Nephron progenitor cell (in vitro differentiated cells): ENCODE measurements at regions not wholly inside any gene's neighbourhood (a gene's known extent, or its start where the extent isn't known, plus 50 kb on each side); places are given as distances from the start of the nearest gene placed in this dataset.

Experiments used
- DNase-seq: peaks from one replicate; pipeline ENCODE4 v3.0.0; 2021
- H3K27ac Mint-ChIP-seq: 2 replicates; pipeline ENCODE4 v1.8.0; 2021; ENCODE audit warnings: mild to moderate bottlenecking, moderate library complexity, mixed read lengths
- H3K27me3 Mint-ChIP-seq: 2 replicates; pipeline ENCODE4 v1.8.0; 2021; ENCODE audit warnings: mild to moderate bottlenecking, low read depth, mixed read lengths; ENCODE audit not compliant: poor library complexity
- H3K36me3 Mint-ChIP-seq: 2 replicates; pipeline ENCODE4 v1.8.0; 2021; ENCODE audit warnings: low read depth, mixed read lengths
- H3K4me1 Mint-ChIP-seq: 2 replicates; pipeline ENCODE4 v1.8.0; 2021; ENCODE audit warnings: mixed read lengths
- H3K4me3 Mint-ChIP-seq: 2 replicates; pipeline ENCODE4 v1.8.0; 2021; ENCODE audit warnings: mild to moderate bottlenecking, moderate library complexity, mixed read lengths
- H3K9me3 Mint-ChIP-seq: 2 replicates; pipeline ENCODE4 v1.8.0; 2021; ENCODE audit warnings: mild to moderate bottlenecking, moderate library complexity, mixed read lengths
- CTCF ChIP-seq: fragments of 200-600 bp; sonication (generic); IDR thresholded peaks from 2 replicates; pipeline ENCODE4 v1.5.0; 2021; ENCODE audit warnings: antibody characterized with exemption

GRCh38 chr9:96125624-96126023 lies 176.4 kb downstream of the HSD17B3 start:
- peaks cover 9% of the 10 kb centered on the region for H3K36me3 Mint-ChIP-seq
- peaks cover 25% of the 10 kb centered on the region for H3K9me3 Mint-ChIP-seq
- no peak for DNase-seq
- TF ChIP-seq CTCF: no peak
- peaks cover 22% of the 10 kb centered on the region for H3K27me3 Mint-ChIP-seq
- no peak overlapping the region for H3K4me3 Mint-ChIP-seq
- H3K27ac Mint-ChIP-seq: no peak overlapping the region
- peaks cover 38% of the 10 kb centered on the region for H3K4me1 Mint-ChIP-seq

DNA sequence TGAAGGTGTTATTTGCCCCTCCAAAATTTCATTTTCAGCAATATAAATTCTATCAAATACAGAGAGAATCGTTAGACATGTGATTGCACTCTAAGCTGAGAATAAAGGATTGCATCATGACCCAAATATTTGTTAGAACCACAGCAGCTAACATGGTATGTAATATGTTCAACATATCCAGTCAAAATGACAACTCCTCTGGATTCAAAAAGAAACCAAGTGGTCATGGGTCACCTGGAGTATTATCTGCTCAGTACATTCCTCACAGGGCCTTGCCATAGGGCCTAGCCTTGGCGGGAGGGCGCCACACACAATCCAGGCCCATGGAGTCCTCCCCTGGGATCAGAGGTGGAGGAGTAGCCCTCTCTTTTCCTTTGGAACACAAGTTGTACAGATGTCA lies 179.2 kb downstream of the HSD17B3 start:
- TF ChIP-seq CTCF: no peak
- no peak overlapping the region for H3K4me3 Mint-ChIP-seq
- H3K9me3 Mint-ChIP-seq: peaks cover 51% of the 10 kb centered on the region
- DNase-seq: no peak
- H3K27me3 Mint-ChIP-seq: peaks cover 17% of the 10 kb centered on the region
- peaks cover 28% of the 10 kb centered on the region for H3K36me3 Mint-ChIP-seq
- no peak overlapping the region for H3K27ac Mint-ChIP-seq
- peaks cover 15% of the 10 kb centered on the region for H3K4me1 Mint-ChIP-seq

DNA sequence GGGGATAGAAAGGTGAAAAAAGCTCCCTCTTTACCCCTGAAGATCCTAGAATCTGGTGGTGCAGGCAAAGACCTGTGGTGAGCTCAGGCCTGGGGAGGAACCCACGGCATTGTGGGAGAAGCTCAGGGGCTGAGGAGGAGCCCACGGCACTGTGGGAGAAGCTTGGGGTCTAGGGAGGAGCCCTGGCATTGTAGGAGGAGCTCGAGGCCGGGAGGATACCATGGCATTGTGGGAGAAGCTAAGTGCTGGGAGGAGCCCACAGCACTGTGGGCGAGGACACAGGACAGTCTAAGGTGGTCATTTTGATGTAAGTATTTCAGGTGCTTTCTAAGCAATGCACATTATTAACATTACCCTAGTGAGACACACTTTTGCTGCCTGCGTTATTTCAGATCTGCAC lies 179.7 kb downstream of the HSD17B3 start:
- H3K36me3 Mint-ChIP-seq: peaks cover 33% of the 10 kb centered on the region
- H3K4me1 Mint-ChIP-seq: peaks cover 19% of the 10 kb centered on the region
- peaks cover 56% of the 10 kb centered on the region for H3K9me3 Mint-ChIP-seq
- no peak for DNase-seq
- H3K4me3 Mint-ChIP-seq: no peak overlapping the region
- no peak for TF ChIP-seq CTCF
- no peak overlapping the region for H3K27ac Mint-ChIP-seq
- peaks cover 17% of the 10 kb centered on the region for H3K27me3 Mint-ChIP-seq

DNA sequence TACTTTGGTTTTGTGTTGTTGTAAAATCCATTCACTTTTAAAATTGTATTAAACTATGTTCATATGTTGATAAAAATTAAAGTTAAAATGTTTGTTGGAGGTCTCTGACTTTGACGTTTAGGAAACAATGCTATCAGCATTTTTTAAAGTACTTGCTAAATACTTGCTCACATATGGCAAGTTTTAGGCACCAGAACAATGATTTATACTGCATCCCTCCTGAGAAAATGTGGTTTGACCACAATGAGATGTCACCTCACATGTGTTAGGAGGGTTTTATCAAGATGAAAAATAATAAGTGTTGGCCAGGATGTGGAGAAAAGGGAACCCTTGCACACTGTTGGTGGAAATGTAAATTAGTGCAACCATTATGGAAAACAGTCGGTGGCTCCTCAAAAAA lies 180.8 kb downstream of the HSD17B3 start:
- DNase-seq: no peak
- Mint-ChIP-seq H3K36me3 (peaks cover 33% of the 10 kb centered on the region), H3K27ac (no peak overlapping the region), H3K4me3 (no peak overlapping the region), H3K27me3 (peaks cover 17% of the 10 kb centered on the region), H3K9me3 (peaks cover 53% of the 10 kb centered on the region), H3K4me1 (peaks cover 16% of the 10 kb centered on the region)
- no peak for TF ChIP-seq CTCF

GRCh38 chr9:96117398-96118080 lies 184.4 kb downstream of the HSD17B3 start:
- peaks cover 37% of the 10 kb centered on the region for H3K36me3 Mint-ChIP-seq
- H3K27me3 Mint-ChIP-seq: no peaks in the 10 kb centered on the region
- TF ChIP-seq CTCF: no peak
- no peak overlapping the region for H3K4me3 Mint-ChIP-seq
- peaks cover 54% of the 10 kb centered on the region for H3K9me3 Mint-ChIP-seq
- peaks cover 29% of the 10 kb centered on the region for H3K4me1 Mint-ChIP-seq
- no peak overlapping the region for H3K27ac Mint-ChIP-seq
- no peak for DNase-seq
